ENCODE measurements at regions not wholly inside any gene's neighbourhood (a gene's known extent, or its start where the extent isn't known, plus 50 kb on each side); places are given as distances from the start of the nearest gene placed in this dataset.
"Not testable (repeated sequence)": the region's sequence is repeated elsewhere in the genome, so short reads cannot be mapped to it uniquely, and the experiment has no call there.

DNA sequence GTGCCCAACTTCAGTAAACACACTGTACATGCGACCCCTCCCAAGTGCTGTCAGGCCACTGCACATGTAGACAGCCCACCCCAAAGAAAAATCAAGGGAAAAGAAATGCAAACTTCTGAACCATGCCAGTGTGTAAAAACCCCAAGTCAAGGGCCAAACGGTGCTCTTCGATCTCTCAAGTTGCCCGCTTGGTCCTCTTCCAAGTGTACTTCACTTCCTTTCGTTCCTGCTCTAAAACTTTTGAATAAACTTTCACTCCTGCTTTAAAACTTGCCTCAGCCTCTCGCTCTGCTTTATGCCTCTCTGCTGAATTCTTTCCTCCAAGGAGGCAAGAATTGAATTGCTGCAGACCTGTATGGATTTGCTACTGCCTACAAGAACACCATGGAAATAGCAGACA, 600.7 kb downstream of the KCTD12 start:
- H3K36me3 Mint-ChIP-seq = no peaks in the 10 kb centered on the region
- Histone ChIP-seq H3K4me3 (ENCODE audit: control insufficient read depth in 1 of 2, extremely low read depth in 1 of 2, low read length in 1 of 2) (no peak overlapping the region), H3K4me1 (ENCODE audit: control insufficient read depth in 1 of 2, extremely low read depth in 1 of 2, insufficient read depth in 2 of 2, low read length in 2 of 2) (no peaks in the 10 kb centered on the region), H3K9me3 (no peaks in the 10 kb centered on the region), H3K27ac (ENCODE audit: low read length) (no peak overlapping the region), H3K36me3 (ENCODE audit: control insufficient read depth in 2 of 2, extremely low read depth in 1 of 2, insufficient read depth in 1 of 2, low read length in 1 of 2) (no peaks in the 10 kb centered on the region), H3K27me3 (replicated peaks in 1 of 2; ENCODE audit: control insufficient read depth in 2 of 2, extremely low read depth in 1 of 2, insufficient read depth in 2 of 2, low read length in 1 of 2) (no peaks in the 10 kb centered on the region)
- H3K4me1 Mint-ChIP-seq = no peaks in the 10 kb centered on the region
- no peaks in the 10 kb centered on the region for H3K27me3 Mint-ChIP-seq
- H3K9me3 Mint-ChIP-seq = no peaks in the 10 kb centered on the region
- ATAC-seq (replicated peaks in 1 of 4) (no peak), DNase-seq (no peak)
- H3K4me3 Mint-ChIP-seq = no peak overlapping the region
- ChIA-PET CTCF (no interaction called here), POLR2A (no interaction called here)
- WGBS (ENCODE audit: insufficient coverage) = 84% methylated on average over 5 of the region's 6 CpGs
- no peak overlapping the region for H3K27ac Mint-ChIP-seq

DNA sequence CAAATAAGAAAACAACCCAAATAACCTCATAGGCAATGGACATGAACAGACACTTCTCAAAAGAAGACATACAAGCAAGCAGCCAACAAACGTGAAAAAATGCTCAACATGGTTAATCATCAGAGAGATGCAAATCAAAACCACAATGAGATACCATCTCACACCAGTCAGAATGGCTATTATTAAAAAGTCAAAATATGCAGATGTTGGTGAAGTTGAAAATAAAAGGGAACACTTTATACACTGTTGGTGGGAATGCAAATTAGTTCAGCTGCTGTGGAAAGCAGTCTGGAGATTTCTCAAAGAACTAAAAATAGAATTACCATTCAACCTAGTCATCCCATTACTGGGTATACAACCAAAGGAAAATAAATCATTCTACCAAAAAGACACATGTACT, 606.4 kb downstream of the KCTD12 start:
- H3K27ac Mint-ChIP-seq; H3K36me3 Mint-ChIP-seq; CTCF ChIA-PET; DNase-seq; H3K4me3 ChIP-seq (ENCODE audit: control insufficient read depth in 1 of 2, extremely low read depth in 1 of 2, low read length in 1 of 2); H3K27ac ChIP-seq (ENCODE audit: low read length); H3K4me1 Mint-ChIP-seq; H3K4me3 Mint-ChIP-seq; H3K9me3 Mint-ChIP-seq; H3K9me3 ChIP-seq; H3K27me3 ChIP-seq (replicated peaks in 1 of 2; ENCODE audit: control insufficient read depth in 2 of 2, extremely low read depth in 1 of 2, insufficient read depth in 2 of 2, low read length in 1 of 2); H3K36me3 ChIP-seq (ENCODE audit: control insufficient read depth in 2 of 2, extremely low read depth in 1 of 2, insufficient read depth in 1 of 2, low read length in 1 of 2); ATAC-seq (replicated peaks in 1 of 4); H3K4me1 ChIP-seq (ENCODE audit: control insufficient read depth in 1 of 2, extremely low read depth in 1 of 2, insufficient read depth in 2 of 2, low read length in 2 of 2); POLR2A ChIA-PET; H3K27me3 Mint-ChIP-seq: not testable (repeated sequence)
- WGBS (ENCODE audit: insufficient coverage) = no CpG with 5 or more reads among the region's 1 CpG

DNA sequence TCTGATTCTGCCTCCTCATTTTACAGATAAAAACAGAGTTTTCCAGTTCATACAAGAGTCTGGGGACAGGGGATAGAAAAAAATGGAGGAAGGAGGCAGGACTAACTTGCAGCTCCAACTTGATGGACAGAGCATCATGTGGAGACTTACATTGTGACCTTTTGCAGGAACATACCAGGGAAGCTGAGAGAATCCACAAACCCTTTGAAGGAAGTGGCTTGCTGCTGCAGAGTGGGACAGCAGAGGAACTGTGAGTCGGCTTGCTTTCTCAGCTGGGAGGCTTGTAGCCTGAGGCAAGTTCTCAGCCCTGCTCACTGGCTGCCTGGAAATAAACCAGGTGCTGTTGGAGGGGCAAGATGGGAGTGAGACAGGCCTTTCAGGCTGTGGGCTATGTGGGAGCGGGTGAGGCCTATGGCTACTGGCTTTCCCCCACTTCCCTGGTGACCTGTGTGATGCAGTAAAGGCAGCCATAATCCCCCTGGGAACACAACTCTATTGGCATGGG, 614.4 kb downstream of the KCTD12 start:
- H3K27me3 Mint-ChIP-seq = peaks cover 0 to 4% of the 10 kb centered on the region in 2 donors
- Histone ChIP-seq H3K4me1 (ENCODE audit: control insufficient read depth in 1 of 2, extremely low read depth in 1 of 2, insufficient read depth in 2 of 2, low read length in 2 of 2) (no peaks in the 10 kb centered on the region), H3K4me3 (ENCODE audit: control insufficient read depth in 1 of 2, extremely low read depth in 1 of 2, low read length in 1 of 2) (no peak overlapping the region), H3K27me3 (replicated peaks in 1 of 2; ENCODE audit: control insufficient read depth in 2 of 2, extremely low read depth in 1 of 2, insufficient read depth in 2 of 2, low read length in 1 of 2) (peaks cover 0 to 3% of the 10 kb centered on the region in 2 experiments), H3K36me3 (ENCODE audit: control insufficient read depth in 2 of 2, extremely low read depth in 1 of 2, insufficient read depth in 1 of 2, low read length in 1 of 2) (no peaks in the 10 kb centered on the region), H3K9me3 (no peaks in the 10 kb centered on the region), H3K27ac (ENCODE audit: low read length) (no peak overlapping the region)
- ATAC-seq (replicated peaks in 1 of 4) (no peak), DNase-seq (no peak)
- CTCF ChIA-PET = no interaction called here
- H3K4me3 Mint-ChIP-seq = no peak overlapping the region
- 60% methylated on average over 1 of the region's 2 CpGs for WGBS (ENCODE audit: insufficient coverage)
- H3K27ac Mint-ChIP-seq = no peak overlapping the region
- no peaks in the 10 kb centered on the region for H3K4me1 Mint-ChIP-seq
- H3K9me3 Mint-ChIP-seq = peaks cover 0 to 8% (median 5%) of the 10 kb centered on the region in 3 donors
- no peaks in the 10 kb centered on the region for H3K36me3 Mint-ChIP-seq
- POLR2A ChIA-PET = no interaction called here

DNA sequence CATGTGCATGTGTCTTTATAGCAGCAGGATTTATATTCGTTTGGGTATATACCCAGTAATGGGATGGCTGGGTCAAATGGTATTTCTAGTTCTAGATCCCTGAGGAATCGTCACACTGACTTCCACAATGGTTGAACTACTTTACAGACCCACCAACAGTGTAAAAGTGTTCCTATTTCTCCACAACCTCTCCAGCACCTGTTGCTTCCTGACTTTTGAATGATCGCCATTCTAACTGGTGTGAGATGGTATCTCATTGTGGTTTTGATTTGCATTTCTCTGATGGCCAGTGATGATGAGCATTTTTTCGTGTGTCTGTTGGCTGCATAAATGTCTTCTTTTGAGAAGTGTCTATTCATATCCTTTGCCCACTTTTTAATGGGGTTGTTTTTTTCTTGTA, 617.9 kb downstream of the KCTD12 start:
- POLR2A ChIA-PET; H3K9me3 Mint-ChIP-seq; H3K4me1 ChIP-seq (ENCODE audit: control insufficient read depth in 1 of 2, extremely low read depth in 1 of 2, insufficient read depth in 2 of 2, low read length in 2 of 2); H3K4me1 Mint-ChIP-seq; H3K27ac Mint-ChIP-seq; H3K4me3 ChIP-seq (ENCODE audit: control insufficient read depth in 1 of 2, extremely low read depth in 1 of 2, low read length in 1 of 2); CTCF ChIA-PET; H3K27me3 ChIP-seq (replicated peaks in 1 of 2; ENCODE audit: control insufficient read depth in 2 of 2, extremely low read depth in 1 of 2, insufficient read depth in 2 of 2, low read length in 1 of 2); H3K36me3 Mint-ChIP-seq; H3K27ac ChIP-seq (ENCODE audit: low read length); DNase-seq; H3K4me3 Mint-ChIP-seq; H3K27me3 Mint-ChIP-seq; H3K9me3 ChIP-seq; H3K36me3 ChIP-seq (ENCODE audit: control insufficient read depth in 2 of 2, extremely low read depth in 1 of 2, insufficient read depth in 1 of 2, low read length in 1 of 2); ATAC-seq (replicated peaks in 1 of 4): not testable (repeated sequence)
- WGBS (ENCODE audit: insufficient coverage) = no CpG with 5 or more reads among the region's 4 CpGs

DNA sequence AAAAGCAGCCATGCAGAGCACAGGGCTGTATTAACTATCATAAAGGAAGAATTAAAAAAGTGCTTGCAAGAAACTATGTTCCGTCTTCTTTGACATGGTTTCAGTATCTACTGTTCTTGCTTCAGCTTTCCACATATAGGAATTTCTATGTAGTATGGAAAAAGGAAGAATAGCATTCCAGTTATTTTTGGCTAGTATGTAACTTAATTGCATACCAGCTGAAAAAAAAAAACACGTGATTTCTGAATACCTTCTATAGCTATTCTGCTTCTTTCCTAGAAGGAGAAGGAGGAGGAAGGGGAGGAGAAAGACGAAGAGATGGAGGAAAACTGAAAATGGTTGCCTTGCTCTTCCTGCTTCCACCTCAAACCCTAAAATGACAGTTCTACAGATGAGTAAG, 619.0 kb downstream of the KCTD12 start:
- no peaks in the 10 kb centered on the region for H3K4me1 Mint-ChIP-seq
- H3K4me3 Mint-ChIP-seq = no peak overlapping the region
- WGBS (ENCODE audit: insufficient coverage) = no CpG with 5 or more reads among the region's 3 CpGs
- peaks cover 0 to 8% (median 5%) of the 10 kb centered on the region in 3 donors for H3K9me3 Mint-ChIP-seq
- ATAC-seq (replicated peaks in 1 of 4) = no peak
- Histone ChIP-seq H3K9me3 (no peaks in the 10 kb centered on the region), H3K36me3 (ENCODE audit: control insufficient read depth in 2 of 2, extremely low read depth in 1 of 2, insufficient read depth in 1 of 2, low read length in 1 of 2) (no peaks in the 10 kb centered on the region), H3K4me1 (ENCODE audit: control insufficient read depth in 1 of 2, extremely low read depth in 1 of 2, insufficient read depth in 2 of 2, low read length in 2 of 2) (no peaks in the 10 kb centered on the region), H3K4me3 (ENCODE audit: control insufficient read depth in 1 of 2, extremely low read depth in 1 of 2, low read length in 1 of 2) (no peak overlapping the region), H3K27me3 (replicated peaks in 1 of 2; ENCODE audit: control insufficient read depth in 2 of 2, extremely low read depth in 1 of 2, insufficient read depth in 2 of 2, low read length in 1 of 2) (peaks cover 0 to 3% of the 10 kb centered on the region in 2 experiments), H3K27ac (ENCODE audit: low read length) (no peak overlapping the region)
- DNase-seq = no peak
- H3K27me3 Mint-ChIP-seq = peaks cover 0 to 4% of the 10 kb centered on the region in 2 donors
- POLR2A ChIA-PET = no interaction called here
- no peak overlapping the region for H3K27ac Mint-ChIP-seq
- CTCF ChIA-PET = no interaction called here
- H3K36me3 Mint-ChIP-seq = no peaks in the 10 kb centered on the region

DNA sequence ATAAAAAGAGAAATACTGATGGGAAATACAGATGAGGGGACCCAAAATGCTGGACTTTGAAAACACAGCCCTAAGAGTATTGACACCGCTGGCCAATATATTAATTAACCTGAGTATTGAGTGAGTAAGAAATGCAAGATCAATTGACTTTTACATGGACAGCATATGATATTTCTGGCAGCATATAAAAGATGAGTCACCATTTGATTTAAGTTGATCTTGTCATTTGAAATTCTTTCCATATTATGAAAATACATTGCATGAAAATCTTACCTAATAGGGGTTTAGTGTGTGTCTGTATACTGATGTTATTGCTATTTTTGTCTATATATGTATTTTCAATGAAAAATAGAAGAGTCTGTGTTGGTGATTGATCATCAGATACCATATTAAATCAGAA, 619.6 kb downstream of the KCTD12 start:
- no peak overlapping the region for H3K27ac ChIP-seq (ENCODE audit: low read length)
- POLR2A ChIA-PET = no interaction called here
- Mint-ChIP-seq H3K27ac (no peak overlapping the region), H3K9me3 (peaks cover 0 to 8% (median 5%) of the 10 kb centered on the region in 3 donors), H3K4me3 (no peak overlapping the region), H3K27me3 (peaks cover 0 to 4% of the 10 kb centered on the region in 2 donors), H3K36me3 (no peaks in the 10 kb centered on the region), H3K4me1 (no peaks in the 10 kb centered on the region)
- no peaks in the 10 kb centered on the region for H3K27me3 ChIP-seq (replicated peaks in 1 of 2; ENCODE audit: control insufficient read depth in 2 of 2, extremely low read depth in 1 of 2, insufficient read depth in 2 of 2, low read length in 1 of 2)
- ATAC-seq (replicated peaks in 1 of 4) = no peak
- H3K36me3 ChIP-seq (ENCODE audit: control insufficient read depth in 2 of 2, extremely low read depth in 1 of 2, insufficient read depth in 1 of 2, low read length in 1 of 2) = no peaks in the 10 kb centered on the region
- no peaks in the 10 kb centered on the region for H3K4me1 ChIP-seq (ENCODE audit: control insufficient read depth in 1 of 2, extremely low read depth in 1 of 2, insufficient read depth in 2 of 2, low read length in 2 of 2)
- CTCF ChIA-PET = no interaction called here
- no peaks in the 10 kb centered on the region for H3K9me3 ChIP-seq
- no peak for DNase-seq
- no peak overlapping the region for H3K4me3 ChIP-seq (ENCODE audit: control insufficient read depth in 1 of 2, extremely low read depth in 1 of 2, low read length in 1 of 2)
- WGBS (ENCODE audit: insufficient coverage) = 80% methylated on average over 1 of the region's 1 CpG

DNA sequence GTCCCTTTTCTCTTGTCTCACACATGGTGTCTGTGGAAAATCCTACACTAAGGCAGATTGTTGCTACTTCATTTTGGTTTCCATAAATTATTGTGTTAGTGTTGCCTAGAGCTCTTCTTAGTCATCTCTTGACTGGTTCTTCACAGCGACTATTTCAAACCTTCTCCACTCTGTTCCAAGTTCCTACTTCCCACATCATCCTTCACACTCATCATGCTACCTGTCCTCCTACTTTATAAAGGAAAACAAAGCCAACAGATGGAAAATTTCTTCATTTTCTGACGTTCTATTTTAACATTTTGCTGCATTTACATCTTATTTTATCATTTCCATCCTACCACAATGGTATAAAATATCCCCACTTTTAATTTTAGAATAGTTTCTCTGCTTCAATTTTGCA, 614.1 kb downstream of the LMO7 start:
- Mint-ChIP-seq H3K9me3 (peaks cover 0 to 4% (median 3%) of the 10 kb centered on the region in 3 donors), H3K36me3 (no peaks in the 10 kb centered on the region), H3K4me3 (no peak overlapping the region), H3K4me1 (no peaks in the 10 kb centered on the region), H3K27me3 (peaks cover 0 to 3% of the 10 kb centered on the region in 2 donors), H3K27ac (no peak overlapping the region)
- ATAC-seq (replicated peaks in 1 of 4) (no peak), DNase-seq (no peak)
- Histone ChIP-seq H3K27ac (ENCODE audit: low read length) (no peak overlapping the region), H3K27me3 (replicated peaks in 1 of 2; ENCODE audit: control insufficient read depth in 2 of 2, extremely low read depth in 1 of 2, insufficient read depth in 2 of 2, low read length in 1 of 2) (no peaks in the 10 kb centered on the region), H3K4me1 (ENCODE audit: control insufficient read depth in 1 of 2, extremely low read depth in 1 of 2, insufficient read depth in 2 of 2, low read length in 2 of 2) (no peaks in the 10 kb centered on the region), H3K4me3 (ENCODE audit: control insufficient read depth in 1 of 2, extremely low read depth in 1 of 2, low read length in 1 of 2) (no peak overlapping the region), H3K36me3 (ENCODE audit: control insufficient read depth in 2 of 2, extremely low read depth in 1 of 2, insufficient read depth in 1 of 2, low read length in 1 of 2) (no peaks in the 10 kb centered on the region), H3K9me3 (no peaks in the 10 kb centered on the region)
- CTCF ChIA-PET = no interaction called here
- POLR2A ChIA-PET = no interaction called here
- 58% methylated on average over 1 of the region's 2 CpGs for WGBS (ENCODE audit: insufficient coverage)
